HEK293 (cell line): ENCODE measurements at regions not wholly inside any gene's neighbourhood (a gene's known extent, or its start where the extent isn't known, plus 50 kb on each side); places are given as distances from the start of the nearest gene placed in this dataset.

ENCODE experiments used
- CTCF ChIA-PET: fragments of 350-600 bp; formaldehyde crosslinking; extraction: SDS; loops from one replicate; lab custom pipeline; 2021; ENCODE audit warnings: antibody characterized with exemption; lab: Yijun Ruan, JAX
- POLR2A ChIA-PET: fragments of 300-600 bp; formaldehyde crosslinking; extraction: SDS; loops from one replicate; lab custom pipeline; 2020; ENCODE audit warnings: antibody characterized with exemption, inconsistent platforms; lab: Yijun Ruan, JAX
- H3K27ac ChIP-seq: fragments of 200-500 bp; sonication (Bioruptor generic); 2 replicates; pipeline ENCODE4 v1.5.1; 2014; ENCODE audit warnings: low read depth, low read length, control low read depth, inconsistent platforms; ENCODE audit errors: extremely low read depth
- H3K36me3 ChIP-seq, 2 experiments: fragments of 200-500 bp in 1 of 2; sonication (Bioruptor generic) in 1 of 2; 1 replicate in 1 of 2; 2 replicates in 1 of 2; pipeline ENCODE4 v1.5.1; 2014 to 2017; ENCODE audit warnings: inconsistent platforms in 2 of 2, low read length in 2 of 2; ENCODE audit not compliant: control insufficient read depth in 2 of 2, insufficient read depth in 1 of 2
- H3K4me1 ChIP-seq: fragments of 200-500 bp; sonication (Bioruptor generic); 2 replicates; pipeline ENCODE4 v1.5.1; 2014; ENCODE audit warnings: mild to moderate bottlenecking, low read length, inconsistent platforms; ENCODE audit not compliant: control insufficient read depth, insufficient read depth
- H3K4me3 ChIP-seq: 2 replicates; pipeline ENCODE4 v1.5.1; 2011; ENCODE audit warnings: low read depth, mild to moderate bottlenecking, control low read depth, low read length, moderate library complexity
- H3K9me3 ChIP-seq: fragments of 200-500 bp; sonication (Bioruptor generic); 2 replicates; pipeline ENCODE4 v1.5.1; 2014; ENCODE audit warnings: low read depth, low read length, inconsistent platforms; ENCODE audit not compliant: control insufficient read depth, insufficient read depth
- MEIS1 ChIP-seq: sonication (generic); formaldehyde crosslinking; IDR thresholded peaks from 2 replicates; pipeline ENCODE4 v1.8.1; 2022; ENCODE audit warnings: missing genetic modification reagents, mild to moderate bottlenecking, borderline replicate concordance
- TCF7L2 ChIP-seq: IDR thresholded peaks from 2 replicates; pipeline ENCODE4 v1.6.1; 2011; ENCODE audit warnings: low read depth, mild to moderate bottlenecking, inconsistent platforms, low read length, moderate library complexity, borderline replicate concordance
- ZEB2 ChIP-seq: fragments of 450-650 bp; formaldehyde crosslinking; IDR thresholded peaks from 2 replicates; pipeline ENCODE4 v1.5.1; 2016; ENCODE audit warnings: missing biosample characterization, missing genetic modification characterization
- ZFP41 ChIP-seq: fragments of 450-650 bp; formaldehyde crosslinking; IDR thresholded peaks from 2 replicates; pipeline ENCODE4 v1.5.1; 2016; ENCODE audit warnings: missing biosample characterization, missing genetic modification characterization, borderline replicate concordance
- ZFP69B ChIP-seq: fragments of 450-650 bp; formaldehyde crosslinking; IDR thresholded peaks from 2 replicates; pipeline ENCODE4 v1.5.1; 2016; ENCODE audit warnings: missing biosample characterization, missing genetic modification characterization
- ZIC2 ChIP-seq: fragments of 450-650 bp; formaldehyde crosslinking; IDR thresholded peaks from 2 replicates; pipeline ENCODE4 v1.5.1; 2016; ENCODE audit warnings: missing biosample characterization, missing genetic modification characterization
- ZNF121 ChIP-seq: fragments of 450-650 bp; formaldehyde crosslinking; IDR thresholded peaks from 2 replicates; pipeline ENCODE4 v1.5.1; 2016; ENCODE audit warnings: missing biosample characterization, missing genetic modification characterization
- ZNF341 ChIP-seq: fragments of 450-650 bp; formaldehyde crosslinking; IDR thresholded peaks from 2 replicates; pipeline ENCODE4; 2016; ENCODE audit warnings: low read depth, missing biosample characterization, missing genetic modification characterization
- ZNF629 ChIP-seq: fragments of 450-650 bp; formaldehyde crosslinking; IDR thresholded peaks from 2 replicates; pipeline ENCODE4 v1.5.1; 2017; ENCODE audit warnings: missing biosample characterization, missing genetic modification characterization
- ZNF654 ChIP-seq: fragments of 450-650 bp; formaldehyde crosslinking; IDR thresholded peaks from 2 replicates; pipeline ENCODE4 v1.5.1; 2016; ENCODE audit warnings: low read depth, missing biosample characterization, missing genetic modification characterization
- ZNF785 ChIP-seq: fragments of 450-650 bp; formaldehyde crosslinking; IDR thresholded peaks from 2 replicates; pipeline ENCODE4 v1.5.1; 2016; ENCODE audit warnings: missing biosample characterization, missing genetic modification characterization
- ZXDB ChIP-seq: fragments of 450-650 bp; formaldehyde crosslinking; IDR thresholded peaks from 2 replicates; pipeline ENCODE4 v1.5.1; 2016; ENCODE audit warnings: missing biosample characterization, missing genetic modification characterization
- TF ChIP-seq, protein P1 (sequence below): fragments of 450-650 bp; formaldehyde crosslinking; IDR thresholded peaks from 2 replicates; pipeline ENCODE4 v1.5.1; 2016; ENCODE audit warnings: missing biosample characterization, missing genetic modification characterization, borderline replicate concordance
- TF ChIP-seq, protein P2 (sequence below): fragments of 450-650 bp; formaldehyde crosslinking; IDR thresholded peaks from 2 replicates; pipeline ENCODE4 v1.5.1; 2016; ENCODE audit warnings: missing biosample characterization, missing genetic modification characterization
- TF ChIP-seq, protein P3 (sequence below): fragments of 450-650 bp; formaldehyde crosslinking; conservative IDR thresholded peaks from 2 replicates; pipeline ENCODE4 v1.5.1; 2016; ENCODE audit warnings: low read depth, missing biosample characterization, missing genetic modification characterization
- TF ChIP-seq, protein P4 (sequence below): fragments of 450-650 bp; formaldehyde crosslinking; IDR thresholded peaks from 2 replicates; pipeline ENCODE4 v1.5.1; 2016; ENCODE audit warnings: missing biosample characterization, missing genetic modification characterization

- Histone ChIP-seq H3K36me3 (no peaks in the 10 kb centered on the region), H3K27ac (no peak overlapping the region), H3K4me1 (no peaks in the 10 kb centered on the region), H3K4me3 (no peak overlapping the region), H3K9me3 (no peaks in the 10 kb centered on the region)
- ChIA-PET POLR2A (no interaction called here), CTCF (no interaction called here)
- TF ChIP-seq, protein P1, sequence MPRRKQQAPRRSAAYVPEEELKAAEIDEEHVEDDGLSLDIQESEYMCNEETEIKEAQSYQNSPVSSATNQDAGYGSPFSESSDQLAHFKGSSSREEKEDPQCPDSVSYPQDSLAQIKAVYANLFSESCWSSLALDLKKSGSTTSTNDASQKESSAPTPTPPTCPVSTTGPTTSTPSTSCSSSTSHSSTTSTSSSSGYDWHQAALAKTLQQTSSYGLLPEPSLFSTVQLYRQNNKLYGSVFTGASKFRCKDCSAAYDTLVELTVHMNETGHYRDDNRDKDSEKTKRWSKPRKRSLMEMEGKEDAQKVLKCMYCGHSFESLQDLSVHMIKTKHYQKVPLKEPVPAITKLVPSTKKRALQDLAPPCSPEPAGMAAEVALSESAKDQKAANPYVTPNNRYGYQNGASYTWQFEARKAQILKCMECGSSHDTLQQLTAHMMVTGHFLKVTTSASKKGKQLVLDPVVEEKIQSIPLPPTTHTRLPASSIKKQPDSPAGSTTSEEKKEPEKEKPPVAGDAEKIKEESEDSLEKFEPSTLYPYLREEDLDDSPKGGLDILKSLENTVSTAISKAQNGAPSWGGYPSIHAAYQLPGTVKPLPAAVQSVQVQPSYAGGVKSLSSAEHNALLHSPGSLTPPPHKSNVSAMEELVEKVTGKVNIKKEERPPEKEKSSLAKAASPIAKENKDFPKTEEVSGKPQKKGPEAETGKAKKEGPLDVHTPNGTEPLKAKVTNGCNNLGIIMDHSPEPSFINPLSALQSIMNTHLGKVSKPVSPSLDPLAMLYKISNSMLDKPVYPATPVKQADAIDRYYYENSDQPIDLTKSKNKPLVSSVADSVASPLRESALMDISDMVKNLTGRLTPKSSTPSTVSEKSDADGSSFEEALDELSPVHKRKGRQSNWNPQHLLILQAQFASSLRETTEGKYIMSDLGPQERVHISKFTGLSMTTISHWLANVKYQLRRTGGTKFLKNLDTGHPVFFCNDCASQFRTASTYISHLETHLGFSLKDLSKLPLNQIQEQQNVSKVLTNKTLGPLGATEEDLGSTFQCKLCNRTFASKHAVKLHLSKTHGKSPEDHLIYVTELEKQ (tag by site-specific recombination) = no peak
- TF ChIP-seq ZNF785 (tag by site-specific recombination) (no peak), TCF7L2 (no peak), MEIS1 (no peak), ZFP41 (tag by site-specific recombination) (no peak), ZNF121 (no peak)
- TF ChIP-seq, protein P2, sequence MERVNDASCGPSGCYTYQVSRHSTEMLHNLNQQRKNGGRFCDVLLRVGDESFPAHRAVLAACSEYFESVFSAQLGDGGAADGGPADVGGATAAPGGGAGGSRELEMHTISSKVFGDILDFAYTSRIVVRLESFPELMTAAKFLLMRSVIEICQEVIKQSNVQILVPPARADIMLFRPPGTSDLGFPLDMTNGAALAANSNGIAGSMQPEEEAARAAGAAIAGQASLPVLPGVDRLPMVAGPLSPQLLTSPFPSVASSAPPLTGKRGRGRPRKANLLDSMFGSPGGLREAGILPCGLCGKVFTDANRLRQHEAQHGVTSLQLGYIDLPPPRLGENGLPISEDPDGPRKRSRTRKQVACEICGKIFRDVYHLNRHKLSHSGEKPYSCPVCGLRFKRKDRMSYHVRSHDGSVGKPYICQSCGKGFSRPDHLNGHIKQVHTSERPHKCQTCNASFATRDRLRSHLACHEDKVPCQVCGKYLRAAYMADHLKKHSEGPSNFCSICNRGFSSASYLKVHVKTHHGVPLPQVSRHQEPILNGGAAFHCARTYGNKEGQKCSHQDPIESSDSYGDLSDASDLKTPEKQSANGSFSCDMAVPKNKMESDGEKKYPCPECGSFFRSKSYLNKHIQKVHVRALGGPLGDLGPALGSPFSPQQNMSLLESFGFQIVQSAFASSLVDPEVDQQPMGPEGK = no peak
Measured at GRCh38 chr10:9334270-9334669, 1279.8 kb downstream of the GATA3 start.

GRCh38 chr10:9339716-9340115 is 1285.2 kb downstream of the GATA3 start:
- Histone ChIP-seq H3K27ac (no peak overlapping the region), H3K4me1 (no peaks in the 10 kb centered on the region), H3K36me3 (no peaks in the 10 kb centered on the region), H3K4me3 (no peak overlapping the region), H3K9me3 (no peaks in the 10 kb centered on the region)
- POLR2A ChIA-PET = no interaction called here
- CTCF ChIA-PET = interaction anchor here (1.8 kb wide), 1 partner anchor 8 kb away, joined by 6 read pairs; no protein-coding TSS in a partner anchor
- TF ChIP-seq, protein P3, sequence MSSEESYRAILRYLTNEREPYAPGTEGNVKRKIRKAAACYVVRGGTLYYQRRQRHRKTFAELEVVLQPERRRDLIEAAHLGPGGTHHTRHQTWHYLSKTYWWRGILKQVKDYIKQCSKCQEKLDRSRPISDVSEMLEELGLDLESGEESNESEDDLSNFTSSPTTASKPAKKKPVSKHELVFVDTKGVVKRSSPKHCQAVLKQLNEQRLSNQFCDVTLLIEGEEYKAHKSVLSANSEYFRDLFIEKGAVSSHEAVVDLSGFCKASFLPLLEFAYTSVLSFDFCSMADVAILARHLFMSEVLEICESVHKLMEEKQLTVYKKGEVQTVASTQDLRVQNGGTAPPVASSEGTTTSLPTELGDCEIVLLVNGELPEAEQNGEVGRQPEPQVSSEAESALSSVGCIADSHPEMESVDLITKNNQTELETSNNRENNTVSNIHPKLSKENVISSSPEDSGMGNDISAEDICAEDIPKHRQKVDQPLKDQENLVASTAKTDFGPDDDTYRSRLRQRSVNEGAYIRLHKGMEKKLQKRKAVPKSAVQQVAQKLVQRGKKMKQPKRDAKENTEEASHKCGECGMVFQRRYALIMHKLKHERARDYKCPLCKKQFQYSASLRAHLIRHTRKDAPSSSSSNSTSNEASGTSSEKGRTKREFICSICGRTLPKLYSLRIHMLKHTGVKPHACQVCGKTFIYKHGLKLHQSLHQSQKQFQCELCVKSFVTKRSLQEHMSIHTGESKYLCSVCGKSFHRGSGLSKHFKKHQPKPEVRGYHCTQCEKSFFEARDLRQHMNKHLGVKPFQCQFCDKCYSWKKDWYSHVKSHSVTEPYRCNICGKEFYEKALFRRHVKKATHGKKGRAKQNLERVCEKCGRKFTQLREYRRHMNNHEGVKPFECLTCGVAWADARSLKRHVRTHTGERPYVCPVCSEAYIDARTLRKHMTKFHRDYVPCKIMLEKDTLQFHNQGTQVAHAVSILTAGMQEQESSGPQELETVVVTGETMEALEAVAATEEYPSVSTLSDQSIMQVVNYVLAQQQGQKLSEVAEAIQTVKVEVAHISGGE = no peak
- no peak for TF ChIP-seq ZNF785 (tag by site-specific recombination)
- no peak for TF ChIP-seq ZFP69B (tag by site-specific recombination)

DNA sequence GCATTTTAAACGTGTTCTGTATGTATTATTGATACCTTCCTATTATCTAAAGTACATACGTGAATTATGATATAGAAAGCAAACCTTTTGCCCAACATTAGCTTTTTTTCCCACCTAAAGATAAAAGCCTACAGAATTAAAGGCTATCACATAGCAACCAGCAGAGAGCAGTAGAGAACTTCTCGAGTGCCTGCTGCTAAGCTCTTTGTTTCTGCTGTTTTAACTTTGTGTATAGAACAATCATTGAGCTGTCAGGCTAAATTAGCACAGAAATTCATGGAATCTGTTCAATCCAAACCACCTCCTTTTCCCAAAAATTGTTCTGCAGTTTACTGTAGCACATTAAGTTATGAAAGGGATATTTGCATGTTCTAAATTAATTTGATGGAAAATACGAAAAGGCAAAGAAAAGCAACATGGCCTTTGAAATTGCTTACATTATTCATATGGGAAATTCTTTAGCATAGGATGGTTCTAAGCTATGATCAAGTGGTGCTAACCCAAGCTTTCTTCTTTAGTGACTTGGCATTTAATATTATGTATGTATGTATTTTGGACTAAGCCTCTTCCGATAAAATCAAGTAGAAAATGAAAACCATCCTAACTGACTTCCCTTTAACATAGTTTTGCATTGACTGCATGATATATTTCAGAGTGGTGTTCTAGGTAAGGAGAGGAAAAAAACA is 1288.5 kb downstream of the GATA3 start:
- no peaks in the 10 kb centered on the region for H3K9me3 ChIP-seq
- CTCF ChIA-PET = interaction anchor here (0.5 to 2.5 kb wide), 25 partner anchors 10 to 1927 kb away, joined by 3 to 11 read pairs (median 4); no protein-coding TSS in a partner anchor
- no peaks in the 10 kb centered on the region for H3K4me1 ChIP-seq
- no peak overlapping the region for H3K4me3 ChIP-seq
- no peak overlapping the region for H3K27ac ChIP-seq
- no peaks in the 10 kb centered on the region for H3K36me3 ChIP-seq
- TF ChIP-seq ZIC2 = no peak
- TF ChIP-seq ZNF629 (tag by site-specific recombination) = no peak
- TF ChIP-seq ZEB2 = no peak
- TF ChIP-seq ZNF654 = peak; percentile 66
- no peak for TF ChIP-seq ZXDB
- TF ChIP-seq, protein P4, sequence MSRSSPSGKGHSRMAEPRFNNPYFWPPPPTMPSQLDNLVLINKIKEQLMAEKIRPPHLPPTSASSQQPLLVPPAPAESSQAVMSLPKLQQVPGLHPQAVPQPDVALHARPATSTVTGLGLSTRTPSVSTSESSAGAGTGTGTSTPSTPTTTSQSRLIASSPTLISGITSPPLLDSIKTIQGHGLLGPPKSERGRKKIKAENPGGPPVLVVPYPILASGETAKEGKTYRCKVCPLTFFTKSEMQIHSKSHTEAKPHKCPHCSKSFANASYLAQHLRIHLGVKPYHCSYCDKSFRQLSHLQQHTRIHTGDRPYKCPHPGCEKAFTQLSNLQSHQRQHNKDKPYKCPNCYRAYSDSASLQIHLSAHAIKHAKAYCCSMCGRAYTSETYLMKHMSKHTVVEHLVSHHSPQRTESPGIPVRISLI (tag by site-specific recombination) = no peak
- TF ChIP-seq ZNF341 (tag by site-specific recombination) = no peak
- TF ChIP-seq, all 188 proteins: peak for 1
- POLR2A ChIA-PET = no interaction called here
